HG02885 (cell line): ENCODE measurements at regions not wholly inside any gene's neighbourhood (a gene's known extent, or its start where the extent isn't known, plus 50 kb on each side); places are given as distances from the start of the nearest gene placed in this dataset.

ENCODE experiments used
- ATAC-seq: cut with Tn5 transposase; IDR thresholded peaks from one replicate; pipeline ENCODE4 v1.9.1; 2021; ENCODE audit warnings: mild to moderate bottlenecking; ENCODE audit not compliant: unreplicated experiment, poor library complexity

- no peak for ATAC-seq
Observed at GRCh38 chr3:154062513-154062912, 58.7 kb upstream of the ARHGEF26 start.

DNA sequence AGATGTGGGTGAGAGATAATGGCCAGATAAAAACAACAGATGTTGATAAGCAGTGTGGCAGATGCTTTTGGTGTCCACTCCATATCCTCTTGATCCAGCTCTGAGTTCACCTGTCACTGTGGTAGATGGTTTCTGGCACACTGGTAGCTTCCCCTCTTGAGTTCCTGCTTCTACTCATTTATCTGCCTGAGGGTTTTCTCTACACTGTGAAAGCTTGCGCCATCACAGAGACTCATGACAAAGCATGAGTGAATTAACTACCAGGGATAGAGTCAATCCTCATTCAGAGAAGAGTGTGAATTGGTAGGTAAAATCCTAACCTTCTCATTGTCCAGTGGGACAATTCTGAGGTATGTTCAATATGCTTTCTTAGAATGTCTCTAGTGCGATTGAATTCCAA is 50.0 kb upstream of the ARHGEF26 start:
- ATAC-seq = no peak
